ENCODE measurements at regions not wholly inside any gene's neighbourhood (a gene's known extent, or its start where the extent isn't known, plus 50 kb on each side); places are given as distances from the start of the nearest gene placed in this dataset.

GRCh38 chrY:12552471-12553283 is 148.4 kb upstream of the USP9Y start:
- DNase-seq (ENCODE audit: low read depth in 4 of 4, low spot score in 2 of 4) = no peak

- DNase-seq (ENCODE audit: low read depth in 4 of 4, low spot score in 2 of 4) = no peak
These were observed 147.1 kb upstream of the USP9Y start for GRCh38 chrY:12553909-12554308.

GRCh38 chrY:12555005-12555404 is 146.0 kb upstream of the USP9Y start:
- no peak for DNase-seq (ENCODE audit: low read depth in 4 of 4, low spot score in 2 of 4)

DNA sequence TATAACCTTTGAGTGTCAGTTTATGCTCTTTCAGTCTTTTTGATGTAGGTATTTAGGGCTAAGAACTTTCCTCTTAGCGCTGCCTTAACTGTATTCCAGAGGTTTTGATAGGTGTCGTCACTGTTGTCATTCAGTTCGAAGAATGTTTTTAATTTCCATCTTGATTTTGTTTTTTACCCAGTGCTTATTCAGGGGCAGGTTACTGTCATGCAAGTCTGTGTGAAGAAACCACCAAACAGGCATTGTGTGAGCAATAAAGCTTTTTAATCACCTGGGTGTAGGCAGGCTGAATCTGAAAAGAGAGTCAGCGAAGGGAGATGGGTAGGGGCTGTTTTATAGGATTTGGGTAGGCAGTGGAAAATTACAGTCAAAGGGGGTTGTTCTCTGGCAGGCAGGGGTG is 142.0 kb upstream of the USP9Y start:
- no peak for DNase-seq (ENCODE audit: low read depth in 4 of 4, low spot score in 2 of 4)

GRCh38 chrY:12576278-12576677 is 124.8 kb upstream of the USP9Y start:
- no peak for DNase-seq (ENCODE audit: low read depth in 4 of 4, low spot score in 2 of 4)

- no peak for DNase-seq (ENCODE audit: low read depth in 4 of 4, low spot score in 2 of 4)
These were observed 107.4 kb upstream of the USP9Y start for GRCh38 chrY:12593532-12594216.

GRCh38 chrY:12598783-12599182 is 102.2 kb upstream of the USP9Y start:
- no peak for DNase-seq (ENCODE audit: low read depth in 4 of 4, low spot score in 2 of 4)

DNA sequence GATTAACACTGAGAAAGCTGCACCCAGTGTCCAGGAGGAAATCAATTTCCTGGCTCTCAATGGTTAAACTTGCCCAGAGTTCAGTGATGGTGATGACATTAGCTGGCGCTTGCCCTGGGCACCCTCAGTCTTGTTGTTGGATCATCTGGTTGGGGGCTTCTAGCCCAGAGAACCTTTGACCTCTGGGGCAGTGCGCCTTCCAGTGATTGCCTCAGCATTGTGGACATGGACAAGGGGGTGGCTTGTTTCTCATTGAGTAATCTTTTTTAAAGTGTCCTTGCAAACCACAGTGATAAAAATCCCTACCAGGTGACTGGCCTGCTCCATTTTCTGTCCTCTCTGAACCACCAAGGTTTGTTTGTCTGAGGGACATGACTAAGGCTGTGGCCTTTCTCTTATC is 95.6 kb upstream of the USP9Y start:
- no peak for DNase-seq (ENCODE audit: low read depth in 4 of 4, low spot score in 2 of 4)

GRCh38 chrY:12610861-12611260 is 90.2 kb upstream of the USP9Y start:
- no peak for DNase-seq (ENCODE audit: low read depth in 4 of 4, low spot score in 2 of 4)

DNA sequence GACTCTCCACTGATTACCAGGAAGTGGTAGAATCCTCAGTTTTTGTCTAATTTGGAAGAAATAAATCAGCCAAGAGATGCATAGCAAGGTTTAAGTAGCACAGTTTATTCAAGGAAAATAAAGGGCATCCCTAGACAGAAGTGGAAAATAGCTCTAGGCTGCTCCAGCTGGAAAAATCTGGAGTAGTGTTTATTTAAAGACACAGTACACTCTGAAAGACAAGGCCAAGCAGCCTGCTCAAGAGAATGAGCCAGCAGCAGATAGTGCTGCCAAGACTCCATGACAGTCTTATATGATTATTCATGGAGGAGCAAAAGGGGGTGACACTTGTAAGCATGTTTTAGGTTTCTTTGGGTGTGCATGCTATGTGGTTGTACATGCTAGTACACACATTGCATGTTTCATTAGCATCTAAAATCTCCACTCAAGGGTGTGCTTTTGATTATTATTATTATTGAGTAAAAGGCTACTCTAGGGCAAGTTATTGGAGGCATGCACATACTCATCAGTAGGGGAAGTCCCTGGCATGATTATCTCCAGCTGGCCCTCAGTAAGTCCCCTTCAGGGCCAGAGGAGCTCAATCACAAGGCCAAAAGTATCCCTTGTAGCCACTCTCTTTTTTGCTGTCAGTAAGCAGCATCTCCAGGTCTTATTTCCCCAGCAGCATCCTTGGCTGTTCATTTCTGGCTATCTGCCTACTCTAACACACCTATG is 85.1 kb upstream of the USP9Y start:
- DNase-seq (ENCODE audit: low read depth in 4 of 4, low spot score in 2 of 4) = no peak

- DNase-seq (ENCODE audit: low read depth in 4 of 4, low spot score in 2 of 4) = no peak
These were observed 79.5 kb upstream of the USP9Y start for GRCh38 chrY:12621454-12622081.

DNA sequence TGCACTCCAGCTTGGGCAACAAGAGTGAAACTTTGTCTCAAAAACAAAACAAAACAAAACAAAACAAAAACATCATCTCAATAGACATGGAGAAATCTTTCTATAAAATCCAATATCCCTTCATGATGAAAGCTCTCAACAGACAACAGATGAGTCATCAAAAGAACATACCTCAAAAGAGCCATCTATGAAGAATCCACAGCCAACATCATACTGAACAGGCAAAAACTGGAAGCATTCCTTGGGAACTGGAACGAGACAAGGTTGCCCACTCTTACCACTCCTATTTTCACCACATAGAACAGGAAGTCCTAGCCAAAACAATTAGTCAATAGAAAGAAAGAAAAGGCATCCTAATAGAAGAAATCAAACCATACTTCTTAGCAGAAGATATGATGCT is 77.8 kb upstream of the USP9Y start:
- no peak for DNase-seq (ENCODE audit: low read depth in 4 of 4, low spot score in 2 of 4)

DNA sequence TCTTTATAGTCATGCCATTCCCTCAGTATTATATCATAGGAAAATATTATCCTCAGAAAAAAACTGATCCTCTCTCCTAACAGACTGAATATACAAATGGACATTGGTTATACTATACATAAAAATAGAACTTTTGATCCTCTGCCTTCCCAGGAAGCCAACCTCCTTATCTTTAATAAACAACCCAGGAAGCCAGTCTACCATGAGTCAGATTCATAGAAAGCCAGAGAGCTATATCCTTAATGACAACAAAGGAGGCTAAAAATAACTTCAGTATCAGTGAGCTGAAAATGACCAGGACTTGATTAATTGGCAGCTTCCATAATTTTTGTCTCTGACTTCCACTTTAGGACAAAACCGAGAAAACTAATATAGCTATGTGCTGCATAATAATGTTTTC is 58.0 kb upstream of the USP9Y start:
- DNase-seq (ENCODE audit: low read depth in 4 of 4, low spot score in 2 of 4) = no peak

DNA sequence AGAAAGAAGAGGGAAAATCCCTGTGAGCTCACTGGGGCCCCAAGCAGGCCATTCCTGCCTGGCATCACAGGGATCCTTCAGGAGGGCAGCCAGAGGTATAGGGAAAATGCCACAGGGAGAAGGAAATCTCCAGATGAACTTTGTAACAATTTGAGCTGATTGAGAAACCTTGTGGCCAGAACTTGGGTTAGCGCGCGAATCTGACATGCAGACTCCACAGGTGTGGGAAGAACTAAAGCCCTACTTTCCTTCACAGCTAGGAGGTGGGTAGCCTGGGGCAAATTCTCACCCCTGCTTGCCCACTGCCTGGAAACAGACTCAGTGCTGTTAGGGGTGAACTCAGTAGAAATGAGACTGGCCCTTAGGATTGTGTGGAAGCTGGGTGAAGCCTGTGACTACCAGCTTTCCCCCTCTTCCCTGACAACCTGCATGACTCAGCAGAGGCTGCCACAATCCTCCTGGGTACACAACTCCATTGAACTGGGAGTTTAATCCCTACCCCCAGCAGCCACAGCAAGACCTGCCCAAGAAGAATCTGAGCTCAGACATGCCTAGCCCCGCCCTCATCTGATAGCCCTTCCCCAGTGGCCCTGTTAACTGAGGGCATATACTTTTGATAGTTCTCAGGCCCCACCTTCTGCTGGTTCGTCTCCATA is 57.2 kb upstream of the USP9Y start:
- DNase-seq (ENCODE audit: low read depth in 4 of 4, low spot score in 2 of 4) = no peak

- no peak for DNase-seq (ENCODE audit: low read depth in 4 of 4, low spot score in 2 of 4)
These were observed 49.9 kb upstream of the USP9Y start for GRCh38 chrY:12651095-12651494.

Data from left renal cortex interstitium (tissue), 4 donors.